GM23338 (cell line): ENCODE measurements at regions not wholly inside any gene's neighbourhood (a gene's known extent, or its start where the extent isn't known, plus 50 kb on each side); places are given as distances from the start of the nearest gene placed in this dataset.

Experiments used
- ATAC-seq: fragments of 200-7000 bp; cut with Tn5 transposase; 3 replicates; pipeline ENCODE4 v1.9.1; 2020
- DNase-seq: peaks from one replicate; pipeline ENCODE4 v3.0.0-alpha.2; 2015; ENCODE audit warnings: low spot score
- H2AFZ ChIP-seq: fragments of 200-600 bp; sonication (generic); 2 replicates; pipeline ENCODE4 v1.8.0; 2016; ENCODE audit warnings: antibody characterized with exemption, mild to moderate bottlenecking, moderate library complexity
- H3F3A ChIP-seq: fragments of 200-600 bp; sonication (generic); replicated peaks from 2 replicates; pipeline ENCODE4 v1.8.0; 2017; ENCODE audit warnings: antibody characterized with exemption, mixed run types, low read depth
- H3K27ac ChIP-seq: fragments of 200-600 bp; sonication (generic); 2 replicates; pipeline ENCODE4 v1.6.1; 2016; ENCODE audit warnings: low read depth
- H3K27me3 ChIP-seq: fragments of 200-600 bp; sonication (generic); 2 replicates; pipeline ENCODE4 v1.8.0; 2016; ENCODE audit warnings: mild to moderate bottlenecking, mixed run types, moderate library complexity; ENCODE audit not compliant: insufficient read depth
- H3K36me3 ChIP-seq: fragments of 200-600 bp; sonication (generic); 2 replicates; pipeline ENCODE4 v1.8.0; 2016; ENCODE audit warnings: mild to moderate bottlenecking; ENCODE audit not compliant: insufficient read depth
- H3K4me1 ChIP-seq: fragments of 200-600 bp; sonication (generic); 2 replicates; pipeline ENCODE4 v1.8.0; 2016; ENCODE audit warnings: mild to moderate bottlenecking, moderate library complexity; ENCODE audit not compliant: insufficient read depth
- H3K4me2 ChIP-seq: fragments of 200-600 bp; sonication (generic); 2 replicates; pipeline ENCODE4 v1.7.1; 2017; ENCODE audit warnings: mixed run types
- H3K4me3 ChIP-seq: fragments of 200-600 bp; sonication (generic); 2 replicates; pipeline ENCODE4 v1.6.1; 2016; ENCODE audit warnings: mixed run types
- H3K79me2 ChIP-seq: fragments of 200-600 bp; sonication (generic); replicated peaks from 2 replicates; pipeline ENCODE4 v1.8.0; 2017; ENCODE audit warnings: mild to moderate bottlenecking; ENCODE audit not compliant: insufficient read depth
- H3K9me2 ChIP-seq: fragments of 200-600 bp; sonication (generic); 2 replicates; pipeline ENCODE4 v1.8.0; 2017; ENCODE audit not compliant: insufficient read depth
- H4K20me1 ChIP-seq: fragments of 200-600 bp; sonication (generic); replicated peaks from 2 replicates; pipeline ENCODE4 v1.8.0; 2017; ENCODE audit warnings: mild to moderate bottlenecking; ENCODE audit not compliant: insufficient read depth
- H3K27ac Mint-ChIP-seq: 2 replicates; pipeline ENCODE4 v1.8.0; 2020; ENCODE audit warnings: inconsistent platforms, mild to moderate bottlenecking, moderate library complexity, mixed read lengths
- H3K27me3 Mint-ChIP-seq: 3 replicates; pipeline ENCODE4 v1.8.0; 2022; ENCODE audit warnings: low read depth, mild to moderate bottlenecking, moderate library complexity, mixed read lengths, inconsistent platforms; ENCODE audit not compliant: insufficient read depth, poor library complexity
- H3K36me3 Mint-ChIP-seq: 3 replicates; pipeline ENCODE4 v1.8.0; 2021; ENCODE audit warnings: low read depth, mild to moderate bottlenecking, inconsistent platforms, moderate library complexity, mixed read lengths
- H3K4me1 Mint-ChIP-seq: 3 replicates; pipeline ENCODE4 v1.8.0; 2020; ENCODE audit warnings: mild to moderate bottlenecking, inconsistent platforms, mixed read lengths
- H3K4me3 Mint-ChIP-seq: 3 replicates; pipeline ENCODE4 v1.8.0; 2021; ENCODE audit warnings: moderate library complexity, mild to moderate bottlenecking, inconsistent platforms, mixed read lengths
- H3K9me3 Mint-ChIP-seq: 3 replicates; pipeline ENCODE4 v1.8.0; 2020; ENCODE audit warnings: moderate library complexity, mild to moderate bottlenecking, inconsistent platforms, mixed read lengths
- CTCF ChIP-seq, 2 experiments: fragments of 200-600 bp in 1 of 2; sonication (generic) in 1 of 2; conservative IDR thresholded peaks; 2 replicates each; pipeline versions ENCODE4 v1.5.1 to v1.6.1; 2016 to 2017; ENCODE audit warnings: antibody characterized with exemption in 2 of 2, low read depth in 2 of 2, mild to moderate bottlenecking in 2 of 2, moderate library complexity in 1 of 2
- ETS1 ChIP-seq: IDR thresholded peaks from 2 replicates; pipeline ENCODE4 v1.6.1; 2016; ENCODE audit warnings: antibody characterized with exemption
- EZH2 ChIP-seq: fragments of 200-600 bp; sonication (generic); IDR thresholded peaks from one replicate; pipeline ENCODE4 v1.8.0; 2017; ENCODE audit warnings: antibody characterized with exemption, mild to moderate bottlenecking, low read depth; ENCODE audit not compliant: unreplicated experiment
- JUNB ChIP-seq: IDR thresholded peaks from one replicate; pipeline ENCODE4 v1.6.1; 2016; ENCODE audit warnings: antibody characterized with exemption; ENCODE audit not compliant: unreplicated experiment
- POLR2AphosphoS5 ChIP-seq: IDR thresholded peaks from 2 replicates; pipeline ENCODE4 v1.6.1; 2016; ENCODE audit warnings: antibody characterized with exemption, low read depth
- REST ChIP-seq: IDR thresholded peaks from one replicate; pipeline ENCODE4 v1.6.1; 2018; ENCODE audit warnings: antibody characterized with exemption; ENCODE audit not compliant: unreplicated experiment
- STAT1 ChIP-seq: IDR thresholded peaks from one replicate; pipeline ENCODE4 v1.6.1; 2016; ENCODE audit warnings: antibody characterized with exemption; ENCODE audit not compliant: unreplicated experiment
- ZNF114 ChIP-seq: fragments of 250-450 bp; sonication (Bioruptor Pico); IDR thresholded peaks from 2 replicates; pipeline ENCODE4 v1.5.0; 2020; ENCODE audit warnings: mild to moderate bottlenecking, moderate library complexity
- ZNF331 ChIP-seq: fragments of 250-450 bp; sonication (Bioruptor Pico); IDR thresholded peaks from 2 replicates; pipeline ENCODE4 v1.5.0; 2020; ENCODE audit warnings: low read depth, mild to moderate bottlenecking, moderate library complexity
- ZNF462 ChIP-seq: fragments of 250-450 bp; sonication (Bioruptor Pico); IDR thresholded peaks from 2 replicates; pipeline ENCODE4 v1.5.0; 2020; ENCODE audit warnings: mild to moderate bottlenecking, moderate library complexity

GRCh38 chr4:85268961-85269360 lies 206.0 kb upstream of the ARHGAP24 start:
- Histone ChIP-seq H3K4me1 (no peaks in the 10 kb centered on the region), H3K27ac (no peak overlapping the region), H4K20me1 (no peaks in the 10 kb centered on the region), H3K36me3 (peaks cover 3% of the 10 kb centered on the region; the same call in 1 of the 2 replicates), H3K79me2 (no peaks in the 10 kb centered on the region), H2AFZ (no peak overlapping the region), H3K4me2 (no peak overlapping the region), H3K9me2 (no peaks in the 10 kb centered on the region; the same call in 1 of the 2 replicates), H3K27me3 (no peaks in the 10 kb centered on the region), H3F3A (no peaks in the 10 kb centered on the region), H3K4me3 (no peak overlapping the region)
- Mint-ChIP-seq H3K4me1 (no peaks in the 10 kb centered on the region), H3K27ac (peak overlapping the region; percentile 31; the same call in 1 of the 2 replicates), H3K27me3 (peaks cover 4% of the 10 kb centered on the region), H3K9me3 (peaks cover 15% of the 10 kb centered on the region), H3K36me3 (peaks cover 10% of the 10 kb centered on the region; the same call in 2 of the 3 replicates), H3K4me3 (no peak overlapping the region)
- DNase-seq: no peak
- ATAC-seq: no peak
- TF ChIP-seq ZNF114 (no peak), CTCF (conservative IDR thresholded peaks at IDR 0.05; ENCODE audit: low read depth in 2 of 2) (no peak), EZH2 (no peak), ZNF331 (CRISPR knock-in tag) (no peak), JUNB (no peak), ETS1 (no peak)

GRCh38 chr4:85274955-85275354 lies 200.0 kb upstream of the ARHGAP24 start:
- H3K4me3 ChIP-seq: no peak overlapping the region
- H3K27me3 Mint-ChIP-seq: no peaks in the 10 kb centered on the region
- no peak overlapping the region for H3K4me3 Mint-ChIP-seq
- no peak overlapping the region for H3K4me2 ChIP-seq
- H3K27ac ChIP-seq: no peak overlapping the region
- H3K4me1 ChIP-seq: no peaks in the 10 kb centered on the region
- no peaks in the 10 kb centered on the region for H4K20me1 ChIP-seq
- peaks cover 3% of the 10 kb centered on the region; the same call in 1 of the 2 replicates for H3K36me3 ChIP-seq
- ATAC-seq (no peak), DNase-seq (no peak)
- H3K27me3 ChIP-seq: no peaks in the 10 kb centered on the region
- H3K27ac Mint-ChIP-seq: no peak overlapping the region
- no peaks in the 10 kb centered on the region for H3K4me1 Mint-ChIP-seq
- H3K79me2 ChIP-seq: no peaks in the 10 kb centered on the region
- no peak overlapping the region for H2AFZ ChIP-seq
- H3K9me2 ChIP-seq: no peaks in the 10 kb centered on the region; the same call in 1 of the 2 replicates
- H3K9me3 Mint-ChIP-seq: peaks cover 20% of the 10 kb centered on the region
- peaks cover 11% of the 10 kb centered on the region; the same call in 2 of the 3 replicates for H3K36me3 Mint-ChIP-seq
- H3F3A ChIP-seq: no peaks in the 10 kb centered on the region
- TF ChIP-seq EZH2: no peak
- TF ChIP-seq REST: no peak
- TF ChIP-seq ZNF462 (CRISPR knock-in tag): no peak
- no peak for TF ChIP-seq POLR2AphosphoS5
- TF ChIP-seq ZNF331 (CRISPR knock-in tag): no peak
- no peak for TF ChIP-seq STAT1
